Trophoblast cell (in vitro differentiated cells and primary cell): ENCODE measurements at regions not wholly inside any gene's neighbourhood (a gene's known extent, or its start where the extent isn't known, plus 50 kb on each side); places are given as distances from the start of the nearest gene placed in this dataset.
"Not testable (repeated sequence)": the region's sequence is repeated elsewhere in the genome, so short reads cannot be mapped to it uniquely, and the experiment has no call there.

ENCODE experiments used
- DNase-seq, 2 donors: peaks; one replicate each; pipeline ENCODE4 v3.0.0-alpha.2; 2016
- H2AFZ ChIP-seq: 2 replicates; pipeline ENCODE4 v1.6.1; 2013; ENCODE audit warnings: low read length, moderate library complexity, mild to moderate bottlenecking; ENCODE audit not compliant: insufficient read depth, poor library complexity
- H2AK5ac ChIP-seq: 2 replicates; pipeline ENCODE4 v1.6.1; 2013; ENCODE audit warnings: mild to moderate bottlenecking, low read length
- H2BK120ac ChIP-seq: 2 replicates; pipeline ENCODE4 v1.6.1; 2013; ENCODE audit warnings: low read length, mild to moderate bottlenecking, moderate library complexity; ENCODE audit not compliant: insufficient read depth, poor library complexity
- H2BK12ac ChIP-seq: 2 replicates; pipeline ENCODE4 v1.6.1; 2013; ENCODE audit warnings: mild to moderate bottlenecking, low read length, moderate library complexity
- H2BK5ac ChIP-seq: 2 replicates; pipeline ENCODE4 v1.6.1; 2013; ENCODE audit warnings: low read length, low read depth, moderate library complexity, mild to moderate bottlenecking; ENCODE audit not compliant: poor library complexity
- H3K14ac ChIP-seq: 2 replicates; pipeline ENCODE4 v1.6.1; 2013; ENCODE audit warnings: mild to moderate bottlenecking, low read length
- H3K18ac ChIP-seq: 2 replicates; pipeline ENCODE4 v1.6.1; 2013; ENCODE audit warnings: mild to moderate bottlenecking, low read length
- H3K23ac ChIP-seq: 2 replicates; pipeline ENCODE4 v1.6.1; 2013; ENCODE audit warnings: low read length
- H3K27ac ChIP-seq: 2 replicates; pipeline ENCODE4 v1.5.1; 2013; ENCODE audit warnings: low read depth, mild to moderate bottlenecking, inconsistent platforms, low read length, moderate library complexity
- H3K27me3 ChIP-seq: 2 replicates; pipeline ENCODE4 v1.6.1; 2013; ENCODE audit warnings: inconsistent platforms, mild to moderate bottlenecking, low read length, moderate library complexity; ENCODE audit not compliant: insufficient read depth
- H3K36me3 ChIP-seq, 2 experiments: 1 replicate in 1 of 2; 2 replicates in 1 of 2; pipeline ENCODE4 v1.6.1; 2013; ENCODE audit warnings: low read length in 2 of 2, mild to moderate bottlenecking in 2 of 2, moderate library complexity in 1 of 2; ENCODE audit not compliant: insufficient read depth in 2 of 2, control insufficient read depth in 1 of 2
- H3K4ac ChIP-seq: 2 replicates; pipeline ENCODE4 v1.6.1; 2013; ENCODE audit warnings: low read depth, mild to moderate bottlenecking, low read length, moderate library complexity
- H3K4me1 ChIP-seq, 2 experiments: 1 replicate in 1 of 2; 2 replicates in 1 of 2; pipeline ENCODE4 v1.6.1; 2013; ENCODE audit warnings: low read length in 2 of 2, mild to moderate bottlenecking in 2 of 2, moderate library complexity in 1 of 2; ENCODE audit not compliant: insufficient read depth in 2 of 2, control insufficient read depth in 1 of 2
- H3K4me2 ChIP-seq: 2 replicates; pipeline ENCODE4 v1.6.1; 2013; ENCODE audit warnings: inconsistent platforms, mild to moderate bottlenecking, low read length, moderate library complexity
- H3K4me3 ChIP-seq: 2 replicates; pipeline ENCODE4 v1.5.1; 2013; ENCODE audit warnings: mild to moderate bottlenecking, low read depth, low read length, inconsistent platforms
- H3K79me1 ChIP-seq: one replicate; pipeline ENCODE4 v1.6.1; 2013; ENCODE audit warnings: low read length
- H3K79me2 ChIP-seq: 2 replicates; pipeline ENCODE4 v1.6.1; 2013; ENCODE audit warnings: low read length, mild to moderate bottlenecking; ENCODE audit not compliant: control insufficient read depth, insufficient read depth, poor library complexity
- H3K9ac ChIP-seq: 2 replicates; pipeline ENCODE4 v1.6.1; 2013; ENCODE audit warnings: mild to moderate bottlenecking, low read length
- H3K9me3 ChIP-seq: 2 replicates; pipeline ENCODE4 v1.6.1; 2013; ENCODE audit warnings: low read depth, mild to moderate bottlenecking, control low read depth, inconsistent platforms, low read length; ENCODE audit not compliant: insufficient read depth
- H4K12ac ChIP-seq: 2 replicates; pipeline ENCODE4 v1.6.1; 2013; ENCODE audit warnings: low read depth, mild to moderate bottlenecking, low read length, moderate library complexity
- H4K8ac ChIP-seq: 2 replicates; pipeline ENCODE4 v1.6.1; 2013; ENCODE audit warnings: low read depth, mild to moderate bottlenecking, low read length, moderate library complexity
- H4K91ac ChIP-seq: one replicate; pipeline ENCODE4 v1.6.1; 2013; ENCODE audit warnings: low read depth, mild to moderate bottlenecking, low read length, moderate library complexity
- WGBS: extraction: QIAGEN DNeasy Blood & Tissue Kit; methylation state at CpG from one replicate; pipeline ENCODE4 v1.1.7; 2013; ENCODE audit warnings: missing lambda C conversion rate; ENCODE audit not compliant: insufficient read length, insufficient coverage; ENCODE audit errors: extremely low coverage; 5-methylcytosine and 5-hydroxymethylcytosine counted together

DNA sequence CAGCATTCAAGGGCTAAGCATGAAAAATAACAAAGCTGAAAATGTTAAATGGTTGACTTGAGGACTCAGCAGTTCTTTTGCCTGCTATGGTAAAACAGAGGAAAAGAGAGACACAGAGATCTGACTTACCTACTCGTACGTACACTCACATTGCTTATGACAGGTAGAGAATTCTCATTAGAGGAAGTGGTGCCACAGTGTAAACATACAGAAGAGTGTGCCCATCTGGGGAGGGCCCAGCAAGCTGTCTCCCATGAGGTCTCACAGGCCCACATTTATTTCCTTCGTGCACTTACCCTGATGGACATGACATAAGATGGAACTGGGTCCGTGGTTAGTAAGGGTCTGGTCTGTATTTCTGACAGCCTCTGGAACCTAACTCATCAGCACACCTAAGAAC is 729.1 kb downstream of the BCL11A start:
- H4K8ac ChIP-seq: no peak overlapping the region
- no peak overlapping the region for H3K4ac ChIP-seq
- WGBS: no CpG with 5 or more reads among the region's 4 CpGs
- no peak overlapping the region for H2AK5ac ChIP-seq
- H3K9ac ChIP-seq: no peak overlapping the region
- no peak overlapping the region for H3K23ac ChIP-seq
- H3K4me1 ChIP-seq: no peaks in the 10 kb centered on the region
- no peaks in the 10 kb centered on the region for H3K27me3 ChIP-seq
- H4K12ac ChIP-seq: no peak overlapping the region
- no peak overlapping the region for H4K91ac ChIP-seq
- H3K4me2 ChIP-seq: no peak overlapping the region
- H3K18ac ChIP-seq: no peak overlapping the region
- H3K14ac ChIP-seq: no peak overlapping the region
- H3K27ac ChIP-seq: no peak overlapping the region
- H3K79me2 ChIP-seq: no peaks in the 10 kb centered on the region
- no peak for DNase-seq
- no peak overlapping the region for H2AFZ ChIP-seq
- H3K4me3 ChIP-seq: no peak overlapping the region
- H2BK120ac ChIP-seq: no peak overlapping the region
- H2BK12ac ChIP-seq: no peak overlapping the region
- H3K9me3 ChIP-seq: no peaks in the 10 kb centered on the region
- no peaks in the 10 kb centered on the region for H3K36me3 ChIP-seq
- no peaks in the 10 kb centered on the region for H3K79me1 ChIP-seq
- no peak overlapping the region for H2BK5ac ChIP-seq

DNA sequence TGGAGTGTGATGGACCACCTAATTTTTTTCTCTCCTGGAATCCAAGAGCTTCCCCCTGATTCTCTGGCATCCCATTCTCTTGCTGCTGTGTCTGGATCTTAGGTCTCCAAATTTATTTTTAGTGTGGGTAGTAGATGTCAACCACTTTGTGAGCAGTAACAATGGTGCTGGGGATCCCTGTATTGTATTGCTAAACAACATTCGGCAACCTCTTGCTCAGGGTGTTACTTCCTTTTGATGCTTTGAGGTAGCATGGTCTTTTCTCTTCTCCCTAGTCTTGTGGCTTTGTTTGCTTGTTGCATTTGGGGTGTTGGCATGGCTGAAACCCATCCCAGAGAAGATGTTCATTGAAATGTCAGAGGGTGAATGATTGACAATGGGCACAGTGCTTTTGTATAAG is 737.4 kb downstream of the BCL11A start:
- Histone ChIP-seq H3K14ac (no peak overlapping the region), H2BK120ac (no peak overlapping the region), H3K4ac (no peak overlapping the region), H3K9ac (no peak overlapping the region), H3K4me3 (no peak overlapping the region), H3K18ac (no peak overlapping the region), H3K4me2 (no peak overlapping the region), H4K91ac (no peak overlapping the region), H3K9me3 (no peaks in the 10 kb centered on the region), H2BK12ac (no peak overlapping the region), H3K27me3 (no peaks in the 10 kb centered on the region), H3K23ac (no peak overlapping the region), H3K27ac (no peak overlapping the region), H3K4me1 (no peaks in the 10 kb centered on the region), H3K79me1 (no peaks in the 10 kb centered on the region), H2AK5ac (no peak overlapping the region), H2AFZ (no peak overlapping the region), H4K12ac (no peak overlapping the region), H3K36me3 (no peaks in the 10 kb centered on the region), H3K79me2 (no peaks in the 10 kb centered on the region), H2BK5ac (no peak overlapping the region), H4K8ac (no peak overlapping the region)
- no peak for DNase-seq
- no CpG with 5 or more reads among the region's 1 CpG for WGBS

DNA sequence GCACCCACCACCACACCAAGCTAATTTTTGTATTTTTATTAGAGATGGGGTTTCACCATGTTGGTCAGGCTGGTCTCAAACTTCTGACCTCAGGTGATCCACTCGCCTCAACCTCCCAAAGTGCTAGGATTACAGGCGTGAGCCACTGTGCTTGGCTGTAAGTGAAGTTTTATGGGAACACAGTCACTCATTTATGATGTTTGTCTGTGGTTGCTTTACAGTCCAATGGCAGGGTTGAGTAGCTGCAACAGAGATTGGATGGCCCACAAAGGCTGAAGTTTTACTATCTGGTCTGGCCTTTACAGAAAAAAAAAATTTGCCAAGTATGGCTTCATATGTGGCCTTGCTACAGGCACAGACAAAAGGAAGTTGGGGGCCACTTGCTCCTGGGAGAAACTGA is 743.2 kb downstream of the BCL11A start:
- H3K79me2 ChIP-seq, H3K4me3 ChIP-seq, H3K4ac ChIP-seq, H2BK120ac ChIP-seq, H3K14ac ChIP-seq, H3K23ac ChIP-seq, H2AFZ ChIP-seq, H4K8ac ChIP-seq, DNase-seq, H3K27me3 ChIP-seq, H3K79me1 ChIP-seq, H4K91ac ChIP-seq, H3K18ac ChIP-seq, H3K4me2 ChIP-seq, H3K36me3 ChIP-seq, H2BK5ac ChIP-seq, H2AK5ac ChIP-seq, H3K9me3 ChIP-seq, H3K4me1 ChIP-seq, H4K12ac ChIP-seq, H3K9ac ChIP-seq, H3K27ac ChIP-seq, H2BK12ac ChIP-seq: not testable (repeated sequence)
- no CpG with 5 or more reads among the region's 2 CpGs for WGBS

DNA sequence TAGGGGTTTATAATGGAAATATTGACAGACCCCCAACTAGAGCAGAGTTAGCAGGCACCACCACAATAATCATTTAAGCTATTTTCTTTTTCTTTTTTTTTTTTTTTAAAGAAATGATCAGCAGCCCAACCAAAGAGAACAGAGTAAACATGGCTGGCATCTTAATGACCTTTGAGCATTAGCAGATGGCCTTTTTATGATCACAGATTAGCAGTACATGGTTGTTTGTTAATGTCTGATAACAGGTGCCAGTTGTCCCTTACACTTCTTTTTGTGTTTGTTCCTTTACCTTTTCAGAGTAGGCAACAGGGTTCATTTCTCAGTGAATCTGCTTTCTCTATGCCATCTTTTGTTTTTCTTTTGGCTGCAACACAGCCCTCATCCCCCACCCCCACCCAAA is 747.0 kb downstream of the BCL11A start:
- Histone ChIP-seq H4K8ac (no peak overlapping the region), H2BK5ac (no peak overlapping the region), H3K79me2 (no peaks in the 10 kb centered on the region)

DNA sequence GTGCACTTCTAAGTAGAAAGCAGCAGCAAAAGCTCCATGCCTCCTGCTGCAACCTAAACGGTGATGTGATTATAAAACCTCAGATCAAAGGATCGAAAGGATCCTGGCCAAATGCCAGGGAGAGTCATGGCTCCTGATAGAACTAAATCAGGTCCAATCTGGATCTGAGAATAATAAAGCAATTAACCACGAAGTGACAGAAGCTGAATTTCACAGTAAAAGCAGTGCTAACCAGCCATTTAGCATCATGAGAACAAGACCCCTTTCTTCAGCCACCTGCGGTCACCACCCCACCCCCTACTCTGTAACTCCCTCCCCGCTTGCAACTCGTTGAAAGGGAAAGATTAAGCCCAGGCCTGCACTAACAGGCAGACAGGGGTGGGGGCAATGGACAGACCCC is 748.7 kb downstream of the BCL11A start:
- H3K4me2 ChIP-seq: no peak overlapping the region
- no peaks in the 10 kb centered on the region for H3K4me1 ChIP-seq
- no peak overlapping the region for H3K4me3 ChIP-seq
- no peak overlapping the region for H3K14ac ChIP-seq
- WGBS: no CpG with 5 or more reads among the region's 6 CpGs
- H3K27me3 ChIP-seq: no peaks in the 10 kb centered on the region
- no peak overlapping the region for H4K12ac ChIP-seq
- no peaks in the 10 kb centered on the region for H3K79me1 ChIP-seq
- H3K9ac ChIP-seq: no peak overlapping the region
- H2BK120ac ChIP-seq: no peak overlapping the region
- H3K4ac ChIP-seq: no peak overlapping the region
- no peaks in the 10 kb centered on the region for H3K9me3 ChIP-seq
- no peak overlapping the region for H2BK12ac ChIP-seq
- H3K36me3 ChIP-seq: no peaks in the 10 kb centered on the region
- H3K23ac ChIP-seq: no peak overlapping the region
- H3K79me2 ChIP-seq: no peaks in the 10 kb centered on the region
- no peak overlapping the region for H2AFZ ChIP-seq
- DNase-seq: no peak
- no peak overlapping the region for H2AK5ac ChIP-seq
- H3K27ac ChIP-seq: no peak overlapping the region
- H4K8ac ChIP-seq: no peak overlapping the region
- no peak overlapping the region for H2BK5ac ChIP-seq
- H3K18ac ChIP-seq: no peak overlapping the region
- no peak overlapping the region for H4K91ac ChIP-seq

More for the DNA sequence above, 747.0 kb downstream of the BCL11A start:
- no peak for DNase-seq
- H3K9ac ChIP-seq: no peak overlapping the region
- no peaks in the 10 kb centered on the region for H3K79me1 ChIP-seq
- H3K23ac ChIP-seq: no peak overlapping the region
- no peak overlapping the region for H2BK12ac ChIP-seq
- no peak overlapping the region for H2BK120ac ChIP-seq
- H2AK5ac ChIP-seq: no peak overlapping the region
- no peak overlapping the region for H3K14ac ChIP-seq
- no peak overlapping the region for H3K4me2 ChIP-seq
- H4K12ac ChIP-seq: no peak overlapping the region
- no peak overlapping the region for H4K91ac ChIP-seq
- no peaks in the 10 kb centered on the region for H3K27me3 ChIP-seq
- no peak overlapping the region for H3K4me3 ChIP-seq
- H3K27ac ChIP-seq: no peak overlapping the region
- no peak overlapping the region for H2AFZ ChIP-seq
- H3K4ac ChIP-seq: no peak overlapping the region
- no peaks in the 10 kb centered on the region for H3K4me1 ChIP-seq
- H3K9me3 ChIP-seq: no peaks in the 10 kb centered on the region
- no peak overlapping the region for H3K18ac ChIP-seq
- H3K36me3 ChIP-seq: no peaks in the 10 kb centered on the region
